Right lobe of liver (tissue), 4 donors: ENCODE measurements at regions not wholly inside any gene's neighbourhood (a gene's known extent, or its start where the extent isn't known, plus 50 kb on each side); places are given as distances from the start of the nearest gene placed in this dataset.

Experiments
- POLR2A ChIP-seq: fragments of 450-650 bp; IDR thresholded peaks from one replicate; pipeline ENCODE4 v1.6.1; 2017; ENCODE audit warnings: antibody characterized with exemption, mild to moderate bottlenecking
- TF ChIP-seq, protein P1 (sequence below), 4 donors: fragments of 200-600 bp in 3 of 4; fragments of 450-650 bp in 1 of 4; IDR thresholded peaks; one replicate each; pipeline versions ENCODE4 v1.5.1 to v1.8.0; 2016 to 2022; ENCODE audit warnings: antibody characterized with exemption in 4 of 4, mild to moderate bottlenecking in 2 of 4
- donor health status: DM: no; HTN: no; CAD: no.
- donor health status: DM: no; HTN: no; CAD: no.
- donor health status: DM: no; HTN: yes; CAD: no.

DNA sequence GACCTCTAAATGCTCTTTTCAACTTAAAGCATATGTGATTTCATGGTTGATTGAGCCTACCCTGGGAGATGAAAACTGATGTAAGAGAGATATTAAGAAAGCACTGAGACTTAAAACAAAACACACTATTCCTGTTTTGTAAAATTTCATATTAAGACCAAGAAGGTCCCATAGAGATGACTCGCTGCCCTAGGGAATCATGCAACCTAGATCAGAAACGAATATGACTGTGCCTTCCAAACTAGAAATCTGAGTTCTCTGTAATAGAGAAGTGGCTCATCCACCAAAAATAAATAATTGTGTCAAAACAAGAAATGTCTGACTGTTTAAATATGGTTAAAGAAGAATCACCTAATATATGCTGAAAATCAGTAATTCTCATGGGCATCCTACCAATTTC lies 776.8 kb upstream of the SOX11 start:
- TF ChIP-seq, protein P1, sequence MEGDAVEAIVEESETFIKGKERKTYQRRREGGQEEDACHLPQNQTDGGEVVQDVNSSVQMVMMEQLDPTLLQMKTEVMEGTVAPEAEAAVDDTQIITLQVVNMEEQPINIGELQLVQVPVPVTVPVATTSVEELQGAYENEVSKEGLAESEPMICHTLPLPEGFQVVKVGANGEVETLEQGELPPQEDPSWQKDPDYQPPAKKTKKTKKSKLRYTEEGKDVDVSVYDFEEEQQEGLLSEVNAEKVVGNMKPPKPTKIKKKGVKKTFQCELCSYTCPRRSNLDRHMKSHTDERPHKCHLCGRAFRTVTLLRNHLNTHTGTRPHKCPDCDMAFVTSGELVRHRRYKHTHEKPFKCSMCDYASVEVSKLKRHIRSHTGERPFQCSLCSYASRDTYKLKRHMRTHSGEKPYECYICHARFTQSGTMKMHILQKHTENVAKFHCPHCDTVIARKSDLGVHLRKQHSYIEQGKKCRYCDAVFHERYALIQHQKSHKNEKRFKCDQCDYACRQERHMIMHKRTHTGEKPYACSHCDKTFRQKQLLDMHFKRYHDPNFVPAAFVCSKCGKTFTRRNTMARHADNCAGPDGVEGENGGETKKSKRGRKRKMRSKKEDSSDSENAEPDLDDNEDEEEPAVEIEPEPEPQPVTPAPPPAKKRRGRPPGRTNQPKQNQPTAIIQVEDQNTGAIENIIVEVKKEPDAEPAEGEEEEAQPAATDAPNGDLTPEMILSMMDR (IDR thresholded peaks at IDR 0.05) = no peak
- no peak for TF ChIP-seq POLR2A
